HCT116 (cell line): ENCODE measurements at regions not wholly inside any gene's neighbourhood (a gene's known extent, or its start where the extent isn't known, plus 50 kb on each side); places are given as distances from the start of the nearest gene placed in this dataset.

ENCODE experiments used
- ATAC-seq: fragments of 200-7000 bp; cut with Tn5 transposase; 2 replicates; pipeline ENCODE4 v1.9.1; 2020; ENCODE audit warnings: mild to moderate bottlenecking, moderate library complexity
- BruUV-seq: library from RNA; stranded (reverse); fragments of 400-500 nt; replicated peaks from 2 replicates; lab custom pipeline; 2021; lab: Mats Ljungman, UMichigan
- CTCF ChIA-PET: fragments of 300-600 bp; sonication (Branson Sonifier 250); formaldehyde crosslinking; loops from one replicate; lab custom pipeline; 2021; ENCODE audit warnings: antibody characterized with exemption; lab: Charles Lee
- POLR2A ChIA-PET: fragments of 300-600, 350-600 bp; sonication (Branson Sonifier 250); formaldehyde crosslinking; loops from one replicate; lab custom pipeline; 2021; ENCODE audit warnings: antibody characterized with exemption; lab: Charles Lee
- RAD21 ChIA-PET, 2 experiments: fragments of 300-600 bp; sonication (Branson Sonifier 250); formaldehyde crosslinking; loops; one replicate each; lab custom pipeline; 2023; ENCODE audit warnings: low total read pairs in 2 of 2; ENCODE audit not compliant: uncharacterized antibody in 2 of 2, unreplicated experiment in 2 of 2, low non-redundant PET in 1 of 2; lab: Charles Lee
- DNase-seq: peaks from one replicate; pipeline ENCODE4 v3.0.0-alpha.2; 2010; ENCODE audit warnings: low read depth, low spot score
- H2AFZ ChIP-seq: fragments of 200-600 bp; shearing (Covaris generic), sonication (generic); 2 replicates; pipeline ENCODE4 v1.6.1; 2017; ENCODE audit warnings: low read depth, mixed run types, mixed read lengths, antibody characterized with exemption, low read length; ENCODE audit not compliant: poor library complexity, severe bottlenecking
- H3K27ac ChIP-seq: 2 replicates; pipeline ENCODE4 v1.5.1; 2012; ENCODE audit warnings: low read depth, low read length
- H3K27me3 ChIP-seq: fragments of 200-600 bp; sonication (generic); 2 replicates; pipeline ENCODE4 v1.6.1; 2016; ENCODE audit warnings: mixed run types, low read length, mixed read lengths; ENCODE audit not compliant: insufficient read depth
- H3K36me3 ChIP-seq, 2 experiments: fragments of 200-500 bp in 1 of 2; fragments of 200-600 bp in 1 of 2; sonication (Bioruptor generic) in 1 of 2; sonication (generic) in 1 of 2; 2 replicates each; pipeline versions ENCODE4 v1.5.1 to v1.6.1; 2014 to 2016; ENCODE audit warnings: low read length in 2 of 2, inconsistent platforms in 1 of 2, mixed read lengths in 1 of 2, mixed run types in 1 of 2; ENCODE audit not compliant: insufficient read depth in 2 of 2, control insufficient read depth in 1 of 2
- H3K4me1 ChIP-seq, 2 experiments: fragments of 200-600 bp in 1 of 2; sonication (generic) in 1 of 2; 2 replicates each; pipeline versions ENCODE4 v1.5.1 to v1.6.1; 2012 to 2017; ENCODE audit warnings: low read length in 2 of 2, inconsistent platforms in 1 of 2, mild to moderate bottlenecking in 1 of 2, mixed read lengths in 1 of 2, mixed run types in 1 of 2, moderate library complexity in 1 of 2; ENCODE audit not compliant: insufficient read depth in 2 of 2, control insufficient read depth in 1 of 2
- H3K4me2 ChIP-seq: fragments of 200-600 bp; sonication (generic); 2 replicates; pipeline ENCODE4 v1.6.1; 2017; ENCODE audit warnings: mixed run types, low read length, mixed read lengths
- H3K4me3 ChIP-seq, 2 experiments: fragments of 200-600 bp in 1 of 2; sonication (generic) in 1 of 2; replicated peaks in 1 of 2; 2 replicates each; pipeline ENCODE4 v1.5.1; 2011 to 2016; ENCODE audit warnings: low read length in 2 of 2, control low read depth in 1 of 2, low read depth in 1 of 2, mild to moderate bottlenecking in 1 of 2, mixed read lengths in 1 of 2, mixed run types in 1 of 2
- H3K79me2 ChIP-seq: fragments of 200-600 bp; sonication (generic); 2 replicates; pipeline ENCODE4 v1.6.1; 2017; ENCODE audit warnings: mild to moderate bottlenecking, mixed run types, low read length, moderate library complexity, mixed read lengths; ENCODE audit not compliant: insufficient read depth
- H3K9ac ChIP-seq: fragments of 200-600 bp; sonication (generic); 2 replicates; pipeline ENCODE4 v1.6.1; 2016; ENCODE audit warnings: low read length, mixed read lengths
- H3K9me2 ChIP-seq: fragments of 200-600 bp; sonication (generic), shearing (Covaris generic); 2 replicates; pipeline ENCODE4 v1.6.1; 2017; ENCODE audit warnings: mixed run types, mild to moderate bottlenecking, moderate library complexity; ENCODE audit not compliant: insufficient read depth
- H3K9me3 ChIP-seq, 2 experiments: fragments of 200-500 bp in 1 of 2; fragments of 200-600 bp in 1 of 2; sonication (Bioruptor generic) in 1 of 2; sonication (generic) in 1 of 2; 2 replicates each; pipeline ENCODE4 v1.6.1; 2014 to 2017; ENCODE audit warnings: low read length in 2 of 2, mixed read lengths in 2 of 2, inconsistent platforms in 1 of 2, low read depth in 1 of 2, mild to moderate bottlenecking in 1 of 2, mixed run types in 1 of 2, moderate library complexity in 1 of 2; ENCODE audit not compliant: control insufficient read depth in 1 of 2, insufficient read depth in 1 of 2
- H4K20me1 ChIP-seq: fragments of 200-600 bp; sonication (generic), shearing (Covaris generic); 2 replicates; pipeline ENCODE4 v1.6.1; 2017; ENCODE audit warnings: mixed run types, mild to moderate bottlenecking, moderate library complexity; ENCODE audit not compliant: insufficient read depth
- CBX3 ChIP-seq: IDR thresholded peaks from 2 replicates; pipeline ENCODE4 v1.6.1; 2012; ENCODE audit warnings: low read depth
- ELF1 ChIP-seq: IDR thresholded peaks from 2 replicates; pipeline ENCODE4 v1.6.1; 2012; ENCODE audit warnings: low read depth, borderline replicate concordance
- EZH2 ChIP-seq: fragments of 200-600 bp; sonication (generic); IDR thresholded peaks from 2 replicates; pipeline ENCODE4 v1.6.1; 2017; ENCODE audit warnings: antibody characterized with exemption, mixed run types
- FOSL1 ChIP-seq: IDR thresholded peaks from 2 replicates; pipeline ENCODE4 v1.6.1; 2012; ENCODE audit warnings: low read depth
- JUND ChIP-seq: IDR thresholded peaks from 2 replicates; pipeline ENCODE4 v1.6.1; 2012
- POLR2A ChIP-seq: IDR thresholded peaks from 2 replicates; pipeline ENCODE4 v1.7.0; 2011; ENCODE audit warnings: borderline replicate concordance; ENCODE audit not compliant: insufficient read depth, insufficient read length; ENCODE audit errors: extremely low read depth
- POLR2AphosphoS5 ChIP-seq: IDR thresholded peaks from 2 replicates; pipeline ENCODE4 v1.6.1; 2011; ENCODE audit warnings: mild to moderate bottlenecking, low read depth, low read length, moderate library complexity
- RAD21 ChIP-seq: IDR thresholded peaks from 2 replicates; pipeline ENCODE4 v1.6.1; 2012; ENCODE audit warnings: low read depth, mild to moderate bottlenecking
- SIN3A ChIP-seq: IDR thresholded peaks from 2 replicates; pipeline ENCODE4 v1.6.1; 2012; ENCODE audit warnings: low read depth
- SP1 ChIP-seq: IDR thresholded peaks from 2 replicates; pipeline ENCODE4 v1.6.1; 2012; ENCODE audit warnings: low read depth
- SRF ChIP-seq: IDR thresholded peaks from 2 replicates; pipeline ENCODE4 v1.6.1; 2012; ENCODE audit warnings: low read depth
- TCF7L2 ChIP-seq: IDR thresholded peaks from 2 replicates; pipeline ENCODE4 v1.7.0; 2011; ENCODE audit warnings: borderline replicate concordance, inconsistent platforms; ENCODE audit not compliant: insufficient read depth, insufficient read length; ENCODE audit errors: extremely low read depth
- ZFX ChIP-seq: fragments of 450-650 bp; IDR thresholded peaks from 2 replicates; pipeline ENCODE4 v1.6.1; 2017
- ZNF274 ChIP-seq: fragments of 200-500 bp; sonication (Bioruptor generic); IDR thresholded peaks from 2 replicates; pipeline ENCODE4 v1.6.1; 2014; ENCODE audit warnings: mild to moderate bottlenecking, low read depth, low read length, inconsistent platforms
- intact Hi-C: fragments of 100-400 bp; cut with micrococcal nuclease; formaldehyde crosslinking; loops from 2 replicates; pipeline ENCODE4 v1.10.0; 2022

GRCh38 chr2:160731856-160732255 lies 238.2 kb upstream of the RBMS1 start:
- no peaks in the 10 kb centered on the region for H3K79me2 ChIP-seq
- CTCF ChIA-PET, result no interaction called here
- no peak overlapping the region for H3K9ac ChIP-seq
- no peak for DNase-seq
- H3K36me3 ChIP-seq, result no peaks in the 10 kb centered on the region
- no peaks in the 10 kb centered on the region for H4K20me1 ChIP-seq
- TF ChIP-seq JUND (no peak), TCF7L2 (no peak), ZNF274 (no peak)
- no peak overlapping the region for H3K4me3 ChIP-seq
- ATAC-seq, result no peak
- H3K27me3 ChIP-seq, result no peaks in the 10 kb centered on the region
- intact Hi-C loops, result no loop called here
- no peak overlapping the region for H3K27ac ChIP-seq
- no peaks in the 10 kb centered on the region for H3K4me1 ChIP-seq
- H3K9me3 ChIP-seq, result no peaks in the 10 kb centered on the region
- H3K4me2 ChIP-seq, result no peak overlapping the region
- H2AFZ ChIP-seq, result no peak overlapping the region
- RAD21 ChIA-PET, result no interaction called here
- POLR2A ChIA-PET, result no interaction called here
- no TSS peak for BruUV-seq
- H3K9me2 ChIP-seq, result no peaks in the 10 kb centered on the region

GRCh38 chr2:160735696-160736095 lies 242.1 kb upstream of the RBMS1 start:
- ChIA-PET POLR2A (no interaction called here), CTCF (no interaction called here), RAD21 (no interaction called here)
- Histone ChIP-seq H3K9me2 (no peaks in the 10 kb centered on the region), H3K9me3 (no peaks in the 10 kb centered on the region), H3K27ac (no peak overlapping the region), H3K79me2 (no peaks in the 10 kb centered on the region), H3K36me3 (no peaks in the 10 kb centered on the region), H2AFZ (no peak overlapping the region), H3K4me1 (no peaks in the 10 kb centered on the region), H3K27me3 (no peaks in the 10 kb centered on the region), H3K4me3 (no peak overlapping the region), H3K4me2 (no peak overlapping the region), H4K20me1 (no peaks in the 10 kb centered on the region), H3K9ac (no peak overlapping the region)
- TF ChIP-seq FOSL1 (no peak), SIN3A (no peak), SRF (no peak), CBX3 (no peak), SP1 (no peak), POLR2AphosphoS5 (no peak), POLR2A (no peak), ZFX (no peak), RAD21 (no peak), ZNF274 (no peak), JUND (no peak), TCF7L2 (no peak), ELF1 (no peak), EZH2 (no peak)
- DNase-seq (no peak), ATAC-seq (no peak)
- no TSS peak for BruUV-seq
- intact Hi-C loops, result no loop called here
